ENCODE measurements at regions not wholly inside any gene's neighbourhood (a gene's known extent, or its start where the extent isn't known, plus 50 kb on each side); places are given as distances from the start of the nearest gene placed in this dataset.

DNA sequence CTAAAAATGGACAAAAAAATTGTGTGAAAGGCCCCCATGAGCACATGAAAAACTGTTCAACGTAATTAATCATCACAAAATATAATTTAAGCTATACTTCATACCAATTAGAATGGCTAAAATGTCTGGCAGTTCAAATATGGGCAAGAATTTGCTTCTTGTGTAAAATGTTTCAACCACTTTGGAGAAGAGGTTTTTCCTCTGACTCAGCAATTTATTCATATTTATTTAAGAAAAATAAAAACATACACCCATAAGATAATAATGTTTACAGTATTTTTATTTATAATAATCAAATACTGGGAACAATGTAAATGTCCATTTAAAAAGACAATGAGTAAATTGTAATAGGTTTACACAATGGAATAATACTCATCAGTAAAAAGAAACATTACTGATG is 395.1 kb upstream of the KHDRBS2 start:
- no peak for DNase-seq (ENCODE audit: low read depth in 2 of 2)
- no peak overlapping the region for H3K4me3 ChIP-seq (replicated peaks in 1 of 2; ENCODE audit: low read depth in 2 of 2, low read length in 2 of 2)
- TF ChIP-seq, protein P1, sequence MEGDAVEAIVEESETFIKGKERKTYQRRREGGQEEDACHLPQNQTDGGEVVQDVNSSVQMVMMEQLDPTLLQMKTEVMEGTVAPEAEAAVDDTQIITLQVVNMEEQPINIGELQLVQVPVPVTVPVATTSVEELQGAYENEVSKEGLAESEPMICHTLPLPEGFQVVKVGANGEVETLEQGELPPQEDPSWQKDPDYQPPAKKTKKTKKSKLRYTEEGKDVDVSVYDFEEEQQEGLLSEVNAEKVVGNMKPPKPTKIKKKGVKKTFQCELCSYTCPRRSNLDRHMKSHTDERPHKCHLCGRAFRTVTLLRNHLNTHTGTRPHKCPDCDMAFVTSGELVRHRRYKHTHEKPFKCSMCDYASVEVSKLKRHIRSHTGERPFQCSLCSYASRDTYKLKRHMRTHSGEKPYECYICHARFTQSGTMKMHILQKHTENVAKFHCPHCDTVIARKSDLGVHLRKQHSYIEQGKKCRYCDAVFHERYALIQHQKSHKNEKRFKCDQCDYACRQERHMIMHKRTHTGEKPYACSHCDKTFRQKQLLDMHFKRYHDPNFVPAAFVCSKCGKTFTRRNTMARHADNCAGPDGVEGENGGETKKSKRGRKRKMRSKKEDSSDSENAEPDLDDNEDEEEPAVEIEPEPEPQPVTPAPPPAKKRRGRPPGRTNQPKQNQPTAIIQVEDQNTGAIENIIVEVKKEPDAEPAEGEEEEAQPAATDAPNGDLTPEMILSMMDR (IDR thresholded peaks at IDR 0.05; ENCODE audit: low read depth, low read length) = no peak

- H3K4me3 ChIP-seq (replicated peaks in 1 of 2; ENCODE audit: low read depth in 2 of 2, low read length in 2 of 2) = no peak overlapping the region
- TF ChIP-seq, protein P1 (IDR thresholded peaks at IDR 0.05; ENCODE audit: low read depth, low read length) = no peak
- DNase-seq (ENCODE audit: low read depth in 2 of 2) = no peak
These were observed 387.0 kb upstream of the KHDRBS2 start for GRCh38 chr6:62672989-62673388.

DNA sequence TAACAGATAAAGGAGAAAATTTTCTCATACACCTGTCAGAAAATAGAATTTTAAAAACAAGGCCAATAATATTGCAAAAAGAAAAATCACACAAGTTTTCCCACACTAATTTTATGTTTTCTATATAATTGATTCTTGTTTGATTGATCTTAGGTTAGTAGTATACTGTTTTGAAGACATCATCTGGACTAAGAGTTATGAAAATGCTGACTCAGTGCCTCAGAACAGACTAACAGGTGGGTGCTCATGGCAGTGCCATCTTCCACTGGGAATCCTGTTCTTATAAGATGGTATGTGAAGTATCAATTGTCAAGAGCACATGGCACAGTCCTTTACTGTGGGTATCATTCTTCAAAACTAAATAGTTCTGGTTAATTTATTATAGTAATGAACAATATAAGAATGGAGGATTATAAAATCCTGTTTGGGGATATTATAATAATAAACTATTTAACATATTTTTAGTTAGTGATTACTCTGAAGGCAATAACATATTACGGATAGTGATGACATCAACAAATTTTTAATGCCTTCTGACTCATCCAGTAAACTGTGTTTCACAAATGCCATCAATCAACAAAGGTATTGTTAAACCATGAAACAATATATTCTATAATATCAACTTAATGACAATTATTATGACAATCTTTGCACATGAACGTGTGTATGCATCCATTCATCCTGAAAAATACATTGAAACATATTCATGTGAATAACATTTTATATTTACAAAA is 384.6 kb upstream of the KHDRBS2 start:
- H3K4me3 ChIP-seq (replicated peaks in 1 of 2; ENCODE audit: low read depth in 2 of 2, low read length in 2 of 2) = no peak overlapping the region
- TF ChIP-seq, protein P1 (IDR thresholded peaks at IDR 0.05; ENCODE audit: low read depth, low read length) = no peak
- no peak for DNase-seq (ENCODE audit: low read depth in 2 of 2)

- TF ChIP-seq, protein P1 (IDR thresholded peaks at IDR 0.05; ENCODE audit: low read depth, low read length) = no peak
- DNase-seq (ENCODE audit: low read depth in 2 of 2) = no peak
- no peak overlapping the region for H3K4me3 ChIP-seq (replicated peaks in 1 of 2; ENCODE audit: low read depth in 2 of 2, low read length in 2 of 2)
These were observed 383.8 kb upstream of the KHDRBS2 start for GRCh38 chr6:62669831-62670230.

DNA sequence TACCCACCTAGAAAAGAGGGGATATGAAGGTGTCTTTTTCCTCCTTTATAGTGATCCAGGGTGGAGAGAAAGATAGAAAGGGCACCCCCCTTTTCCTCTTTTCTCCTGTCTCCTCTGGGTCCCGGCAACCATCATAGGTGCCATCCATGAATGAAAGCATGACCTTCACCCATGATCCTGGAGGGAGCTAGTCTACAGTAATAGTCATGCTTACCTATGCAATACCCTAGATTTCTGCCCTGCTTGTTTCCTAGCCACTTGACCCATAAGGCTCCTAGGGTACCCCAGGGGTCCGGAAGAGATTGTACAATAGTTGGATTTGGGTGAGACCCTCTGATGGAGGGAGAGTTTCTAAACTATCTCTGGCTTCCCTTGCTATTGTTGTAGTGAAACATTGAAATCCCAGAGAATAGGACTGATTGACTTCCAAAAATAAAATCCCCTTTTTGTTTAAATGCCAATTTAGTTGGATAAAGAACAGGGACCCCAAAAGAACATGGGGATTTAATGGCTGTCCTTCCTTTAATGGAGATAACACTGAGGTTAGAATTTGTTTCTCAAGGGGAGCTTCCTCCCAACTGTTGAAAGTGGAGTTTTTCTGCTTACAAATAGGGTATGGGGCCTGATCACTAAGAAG is 366.8 kb upstream of the KHDRBS2 start:
- TF ChIP-seq, protein P1 (IDR thresholded peaks at IDR 0.05; ENCODE audit: low read depth, low read length) = no peak
- H3K4me3 ChIP-seq (replicated peaks in 1 of 2; ENCODE audit: low read depth in 2 of 2, low read length in 2 of 2) = no peak overlapping the region
- DNase-seq (ENCODE audit: low read depth in 2 of 2) = peak; percentile 16 to 43

GRCh38 chr6:62645274-62645673 is 359.2 kb upstream of the KHDRBS2 start:
- no peak for DNase-seq (ENCODE audit: low read depth in 2 of 2)
- TF ChIP-seq, protein P1 (IDR thresholded peaks at IDR 0.05; ENCODE audit: low read depth, low read length) = no peak
- H3K4me3 ChIP-seq (replicated peaks in 1 of 2; ENCODE audit: low read depth in 2 of 2, low read length in 2 of 2) = no peak overlapping the region

All from cardiac fibroblast (primary cell).